ENCODE measurements at regions not wholly inside any gene's neighbourhood (a gene's known extent, or its start where the extent isn't known, plus 50 kb on each side); places are given as distances from the start of the nearest gene placed in this dataset.

DNA sequence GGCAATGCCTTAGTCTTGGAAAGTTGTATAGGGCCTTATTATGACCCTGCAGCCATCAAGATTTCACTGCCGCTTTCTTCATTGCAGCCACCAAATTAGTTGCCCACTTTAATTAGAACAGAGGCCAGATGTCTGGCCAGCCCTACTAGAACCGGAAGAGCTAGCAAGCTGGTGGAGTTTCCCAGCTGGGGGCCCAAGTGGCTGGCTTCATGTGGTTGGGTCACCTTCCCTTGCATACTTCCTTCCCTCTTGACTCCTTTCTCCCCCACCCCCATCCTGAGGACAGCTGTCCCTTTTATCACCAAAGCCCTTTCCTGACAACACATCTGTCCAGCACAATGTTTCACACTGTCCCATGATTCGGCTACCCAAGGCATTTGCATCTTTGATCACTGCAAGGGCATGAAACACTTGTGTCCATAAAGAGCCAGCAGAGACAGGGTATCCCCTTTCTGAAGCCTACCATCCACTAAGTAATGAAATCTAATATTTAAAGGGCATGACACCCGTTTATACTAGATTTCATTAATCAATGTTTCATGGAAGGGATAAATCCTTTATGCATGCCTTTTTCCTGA lies 187.2 kb downstream of the BCL11A start:
- no peaks in the 10 kb centered on the region for H3K27me3 ChIP-seq (ENCODE audit: low read length)
- H3K79me2 ChIP-seq (ENCODE audit: insufficient read depth, low read length) = no peaks in the 10 kb centered on the region
- H3K27ac ChIP-seq (ENCODE audit: low read depth, low read length) = peak overlapping the region; percentile 94
- no peaks in the 10 kb centered on the region for H3K36me3 ChIP-seq (ENCODE audit: low read length)
- no peak for TF ChIP-seq EZH2phosphoT487 (conservative IDR thresholded peaks at IDR 0.05; ENCODE audit: low read length)
- TF ChIP-seq, protein P1, sequence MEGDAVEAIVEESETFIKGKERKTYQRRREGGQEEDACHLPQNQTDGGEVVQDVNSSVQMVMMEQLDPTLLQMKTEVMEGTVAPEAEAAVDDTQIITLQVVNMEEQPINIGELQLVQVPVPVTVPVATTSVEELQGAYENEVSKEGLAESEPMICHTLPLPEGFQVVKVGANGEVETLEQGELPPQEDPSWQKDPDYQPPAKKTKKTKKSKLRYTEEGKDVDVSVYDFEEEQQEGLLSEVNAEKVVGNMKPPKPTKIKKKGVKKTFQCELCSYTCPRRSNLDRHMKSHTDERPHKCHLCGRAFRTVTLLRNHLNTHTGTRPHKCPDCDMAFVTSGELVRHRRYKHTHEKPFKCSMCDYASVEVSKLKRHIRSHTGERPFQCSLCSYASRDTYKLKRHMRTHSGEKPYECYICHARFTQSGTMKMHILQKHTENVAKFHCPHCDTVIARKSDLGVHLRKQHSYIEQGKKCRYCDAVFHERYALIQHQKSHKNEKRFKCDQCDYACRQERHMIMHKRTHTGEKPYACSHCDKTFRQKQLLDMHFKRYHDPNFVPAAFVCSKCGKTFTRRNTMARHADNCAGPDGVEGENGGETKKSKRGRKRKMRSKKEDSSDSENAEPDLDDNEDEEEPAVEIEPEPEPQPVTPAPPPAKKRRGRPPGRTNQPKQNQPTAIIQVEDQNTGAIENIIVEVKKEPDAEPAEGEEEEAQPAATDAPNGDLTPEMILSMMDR (IDR thresholded peaks at IDR 0.05; ENCODE audit: insufficient read depth, low read length, poor library complexity, severe bottlenecking) = no peak
- no peaks in the 10 kb centered on the region for H3K9me3 ChIP-seq (ENCODE audit: insufficient read depth, low read length)
- no peak overlapping the region for H3K4me3 ChIP-seq (ENCODE audit: insufficient read depth, low read length, poor library complexity, severe bottlenecking)
- H3K9ac ChIP-seq (ENCODE audit: low read length) = peak overlapping the region; percentile 42
- no peaks in the 10 kb centered on the region for H4K20me1 ChIP-seq (ENCODE audit: low read depth, low read length)
- H3K4me2 ChIP-seq (ENCODE audit: low read depth, low read length, poor library complexity, severe bottlenecking) = peak overlapping the region; percentile 60
- peaks cover 47% of the 10 kb centered on the region for H3F3A ChIP-seq (ENCODE audit: insufficient read depth)
- H3K9me2 ChIP-seq (replicated peaks; ENCODE audit: insufficient read depth, low read length) = no peaks in the 10 kb centered on the region
- no peak overlapping the region for H2AFZ ChIP-seq (ENCODE audit: low read depth, low read length, severe bottlenecking)

DNA sequence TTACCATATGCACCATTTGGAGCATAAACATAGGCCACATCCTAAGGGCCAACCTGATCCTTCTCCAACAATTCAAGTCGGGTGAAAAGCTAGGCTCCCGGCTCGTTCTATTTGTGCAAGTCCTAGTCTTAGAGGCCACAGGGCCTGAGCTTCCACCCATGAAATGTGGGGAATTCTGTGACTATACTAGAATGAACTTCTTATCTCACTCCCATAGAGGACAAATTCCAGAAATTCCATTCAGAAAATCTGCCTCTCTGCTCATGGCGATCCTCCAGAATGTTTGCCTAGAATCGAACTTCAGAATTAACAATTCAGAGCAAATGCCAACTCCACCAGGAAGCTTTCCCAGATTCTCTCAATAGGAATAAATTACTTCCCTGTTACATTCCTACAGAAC lies 187.9 kb downstream of the BCL11A start:
- Histone ChIP-seq H3K9me3 (ENCODE audit: insufficient read depth, low read length) (no peaks in the 10 kb centered on the region), H3K4me2 (ENCODE audit: low read depth, low read length, poor library complexity, severe bottlenecking) (peak overlapping the region; percentile 60), H3K4me3 (ENCODE audit: insufficient read depth, low read length, poor library complexity, severe bottlenecking) (peak overlapping the region; percentile 3), H3K27me3 (ENCODE audit: low read length) (no peaks in the 10 kb centered on the region), H4K20me1 (ENCODE audit: low read depth, low read length) (no peaks in the 10 kb centered on the region), H3F3A (ENCODE audit: insufficient read depth) (peaks cover 40% of the 10 kb centered on the region), H3K36me3 (ENCODE audit: low read length) (no peaks in the 10 kb centered on the region), H3K27ac (ENCODE audit: low read depth, low read length) (peak overlapping the region; percentile 94), H2AFZ (ENCODE audit: low read depth, low read length, severe bottlenecking) (no peak overlapping the region), H3K79me2 (ENCODE audit: insufficient read depth, low read length) (no peaks in the 10 kb centered on the region), H3K9me2 (replicated peaks; ENCODE audit: insufficient read depth, low read length) (no peaks in the 10 kb centered on the region), H3K9ac (ENCODE audit: low read length) (peak overlapping the region; percentile 42)
- TF ChIP-seq, protein P1 (IDR thresholded peaks at IDR 0.05; ENCODE audit: insufficient read depth, low read length, poor library complexity, severe bottlenecking) = no peak
- no peak for TF ChIP-seq EZH2phosphoT487 (conservative IDR thresholded peaks at IDR 0.05; ENCODE audit: low read length)

GRCh38 chr2:60364491-60364890 lies 189.0 kb downstream of the BCL11A start:
- no peaks in the 10 kb centered on the region for H3K27me3 ChIP-seq (ENCODE audit: low read length)
- H3K9me3 ChIP-seq (ENCODE audit: insufficient read depth, low read length) = no peaks in the 10 kb centered on the region
- no peak overlapping the region for H3K4me2 ChIP-seq (ENCODE audit: low read depth, low read length, poor library complexity, severe bottlenecking)
- H3F3A ChIP-seq (ENCODE audit: insufficient read depth) = peaks cover 33% of the 10 kb centered on the region
- no peaks in the 10 kb centered on the region for H3K9me2 ChIP-seq (replicated peaks; ENCODE audit: insufficient read depth, low read length)
- no peak overlapping the region for H3K4me3 ChIP-seq (ENCODE audit: insufficient read depth, low read length, poor library complexity, severe bottlenecking)
- TF ChIP-seq, protein P1 (IDR thresholded peaks at IDR 0.05; ENCODE audit: insufficient read depth, low read length, poor library complexity, severe bottlenecking) = no peak
- no peak for TF ChIP-seq EZH2phosphoT487 (conservative IDR thresholded peaks at IDR 0.05; ENCODE audit: low read length)
- no peak overlapping the region for H3K9ac ChIP-seq (ENCODE audit: low read length)
- no peaks in the 10 kb centered on the region for H4K20me1 ChIP-seq (ENCODE audit: low read depth, low read length)
- no peaks in the 10 kb centered on the region for H3K79me2 ChIP-seq (ENCODE audit: insufficient read depth, low read length)
- no peaks in the 10 kb centered on the region for H3K36me3 ChIP-seq (ENCODE audit: low read length)
- no peak overlapping the region; the same call in 1 of the 2 replicates for H3K27ac ChIP-seq (ENCODE audit: low read depth, low read length)
- no peak overlapping the region for H2AFZ ChIP-seq (ENCODE audit: low read depth, low read length, severe bottlenecking)
